H1 (cell line): ENCODE measurements at regions not wholly inside any gene's neighbourhood (a gene's known extent, or its start where the extent isn't known, plus 50 kb on each side); places are given as distances from the start of the nearest gene placed in this dataset.

Experiments
- CTCF ChIP-seq, 3 experiments: IDR thresholded peaks; 1 replicate in 2 of 3; 2 replicates in 1 of 3; pipeline versions ENCODE4 v1.5.1 to v1.6.1; 2011; ENCODE audit warnings: low read length in 3 of 3, mild to moderate bottlenecking in 3 of 3, inconsistent platforms in 2 of 3, low read depth in 1 of 3, moderate library complexity in 1 of 3; ENCODE audit not compliant: insufficient read depth in 1 of 3; ENCODE audit errors: control extremely low read depth in 1 of 3
- MAX ChIP-seq: IDR thresholded peaks from 2 replicates; pipeline ENCODE4 v1.6.1; 2012; ENCODE audit warnings: inconsistent platforms
- POLR2AphosphoS5 ChIP-seq: IDR thresholded peaks from 2 replicates; pipeline ENCODE4 v1.6.1; 2011; ENCODE audit warnings: low read depth, low read length
- SP1 ChIP-seq: IDR thresholded peaks from 2 replicates; pipeline ENCODE4 v1.6.1; 2011; ENCODE audit warnings: low read depth, low read length

- TF ChIP-seq CTCF (IDR thresholded peaks at IDR 0.05; ENCODE audit: control extremely low read depth in 1 of 3, insufficient read depth in 1 of 3, low read depth in 1 of 3, low read length in 3 of 3) (no peak), MAX (no peak), POLR2AphosphoS5 (no peak), SP1 (no peak)
Measured at GRCh38 chr2:12618576-12618975, 98.2 kb upstream of the TRIB2 start.
